ENCODE measurements at regions not wholly inside any gene's neighbourhood (a gene's known extent, or its start where the extent isn't known, plus 50 kb on each side); places are given as distances from the start of the nearest gene placed in this dataset.
"Not testable (repeated sequence)": the region's sequence is repeated elsewhere in the genome, so short reads cannot be mapped to it uniquely, and the experiment has no call there.

GRCh38 chr5:136569875-136570274 is 204.5 kb upstream of the TRPC7 start:
- TF ChIP-seq, protein P1, sequence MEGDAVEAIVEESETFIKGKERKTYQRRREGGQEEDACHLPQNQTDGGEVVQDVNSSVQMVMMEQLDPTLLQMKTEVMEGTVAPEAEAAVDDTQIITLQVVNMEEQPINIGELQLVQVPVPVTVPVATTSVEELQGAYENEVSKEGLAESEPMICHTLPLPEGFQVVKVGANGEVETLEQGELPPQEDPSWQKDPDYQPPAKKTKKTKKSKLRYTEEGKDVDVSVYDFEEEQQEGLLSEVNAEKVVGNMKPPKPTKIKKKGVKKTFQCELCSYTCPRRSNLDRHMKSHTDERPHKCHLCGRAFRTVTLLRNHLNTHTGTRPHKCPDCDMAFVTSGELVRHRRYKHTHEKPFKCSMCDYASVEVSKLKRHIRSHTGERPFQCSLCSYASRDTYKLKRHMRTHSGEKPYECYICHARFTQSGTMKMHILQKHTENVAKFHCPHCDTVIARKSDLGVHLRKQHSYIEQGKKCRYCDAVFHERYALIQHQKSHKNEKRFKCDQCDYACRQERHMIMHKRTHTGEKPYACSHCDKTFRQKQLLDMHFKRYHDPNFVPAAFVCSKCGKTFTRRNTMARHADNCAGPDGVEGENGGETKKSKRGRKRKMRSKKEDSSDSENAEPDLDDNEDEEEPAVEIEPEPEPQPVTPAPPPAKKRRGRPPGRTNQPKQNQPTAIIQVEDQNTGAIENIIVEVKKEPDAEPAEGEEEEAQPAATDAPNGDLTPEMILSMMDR (IDR thresholded peaks at IDR 0.05; ENCODE audit: low read depth, low read length, poor library complexity, severe bottlenecking): not testable (repeated sequence)
- not testable (repeated sequence) for TF ChIP-seq EZH2phosphoT487 (IDR thresholded peaks at IDR 0.05; ENCODE audit: borderline replicate concordance, low read length)

Measured in DOHH2 (cell line).